Esophagus squamous epithelium (tissue), 4 donors: ENCODE measurements at regions not wholly inside any gene's neighbourhood (a gene's known extent, or its start where the extent isn't known, plus 50 kb on each side); places are given as distances from the start of the nearest gene placed in this dataset.

ENCODE experiments used
- POLR2A ChIP-seq, 4 donors: fragments of 450-650 bp; IDR thresholded peaks; one replicate each; pipeline ENCODE4 v1.6.1; 2017; ENCODE audit warnings: antibody characterized with exemption in 4 of 4, mild to moderate bottlenecking in 4 of 4, moderate library complexity in 3 of 4
- TF ChIP-seq, protein P1 (sequence below), 6 experiments: fragments of 450-650 bp in 4 of 6; fragments of 200-600 bp in 2 of 6; sonication (generic) in 2 of 6; IDR thresholded peaks; one replicate each; pipeline ENCODE4 v1.5.1; 2016 to 2019; ENCODE audit warnings: antibody characterized with exemption in 6 of 6, mild to moderate bottlenecking in 4 of 6, moderate library complexity in 4 of 6

DNA sequence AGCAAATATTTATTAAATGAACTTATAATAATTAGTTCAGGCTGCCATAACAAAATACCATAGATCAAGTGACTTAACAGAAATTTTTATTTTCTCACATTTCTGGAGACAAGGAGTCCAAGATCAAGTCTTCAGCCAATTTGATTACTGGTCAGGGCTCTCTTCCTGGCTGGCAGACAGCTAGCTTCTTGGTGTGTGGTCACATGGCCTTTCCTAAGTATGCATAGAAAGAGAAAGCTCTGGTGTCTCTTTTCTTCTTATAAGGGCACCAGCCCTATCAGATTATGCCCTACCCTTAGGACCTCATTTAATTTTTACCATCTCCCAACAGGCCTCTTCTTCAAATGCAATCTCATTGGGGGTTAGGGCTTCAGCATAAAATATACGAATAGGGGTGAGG lies 438.5 kb upstream of the INTU start:
- TF ChIP-seq, protein P1, sequence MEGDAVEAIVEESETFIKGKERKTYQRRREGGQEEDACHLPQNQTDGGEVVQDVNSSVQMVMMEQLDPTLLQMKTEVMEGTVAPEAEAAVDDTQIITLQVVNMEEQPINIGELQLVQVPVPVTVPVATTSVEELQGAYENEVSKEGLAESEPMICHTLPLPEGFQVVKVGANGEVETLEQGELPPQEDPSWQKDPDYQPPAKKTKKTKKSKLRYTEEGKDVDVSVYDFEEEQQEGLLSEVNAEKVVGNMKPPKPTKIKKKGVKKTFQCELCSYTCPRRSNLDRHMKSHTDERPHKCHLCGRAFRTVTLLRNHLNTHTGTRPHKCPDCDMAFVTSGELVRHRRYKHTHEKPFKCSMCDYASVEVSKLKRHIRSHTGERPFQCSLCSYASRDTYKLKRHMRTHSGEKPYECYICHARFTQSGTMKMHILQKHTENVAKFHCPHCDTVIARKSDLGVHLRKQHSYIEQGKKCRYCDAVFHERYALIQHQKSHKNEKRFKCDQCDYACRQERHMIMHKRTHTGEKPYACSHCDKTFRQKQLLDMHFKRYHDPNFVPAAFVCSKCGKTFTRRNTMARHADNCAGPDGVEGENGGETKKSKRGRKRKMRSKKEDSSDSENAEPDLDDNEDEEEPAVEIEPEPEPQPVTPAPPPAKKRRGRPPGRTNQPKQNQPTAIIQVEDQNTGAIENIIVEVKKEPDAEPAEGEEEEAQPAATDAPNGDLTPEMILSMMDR (IDR thresholded peaks at IDR 0.05) = no peak
- no peak for TF ChIP-seq POLR2A (IDR thresholded peaks at IDR 0.05)
